ENCODE measurements at regions not wholly inside any gene's neighbourhood (a gene's known extent, or its start where the extent isn't known, plus 50 kb on each side); places are given as distances from the start of the nearest gene placed in this dataset.
"Not testable (repeated sequence)": the region's sequence is repeated elsewhere in the genome, so short reads cannot be mapped to it uniquely, and the experiment has no call there.

DNA sequence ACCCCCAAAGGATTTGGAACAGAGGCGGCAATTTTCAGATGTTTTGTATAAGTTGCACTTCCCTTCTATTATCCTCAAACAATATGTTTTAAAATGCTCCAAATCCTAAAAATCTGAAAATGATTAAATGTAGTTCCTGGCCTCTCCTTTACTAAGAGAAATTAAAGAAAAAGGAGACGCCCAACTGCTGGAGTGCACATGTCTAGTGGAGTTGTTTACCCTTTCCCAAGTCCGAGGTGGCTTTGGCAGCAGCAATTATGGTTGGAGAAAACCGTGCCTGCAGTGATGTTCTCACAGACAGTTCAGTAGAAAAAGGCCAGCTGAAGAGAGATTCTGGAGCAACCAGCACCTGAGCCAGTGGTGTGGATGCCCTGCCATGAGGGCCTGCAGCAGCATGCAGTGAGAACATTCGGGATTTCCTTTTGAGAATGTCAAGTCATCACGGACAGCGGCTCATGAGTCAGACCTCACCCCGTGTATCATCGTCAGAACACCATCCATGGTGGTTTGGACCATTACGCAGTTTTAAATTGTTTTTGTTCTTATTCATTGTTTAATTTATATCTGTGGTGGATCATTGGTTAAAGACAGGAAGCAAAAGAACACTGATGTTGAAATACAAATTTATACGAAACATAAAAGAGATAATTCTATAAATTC, 179.0 kb upstream of the KRR1 start:
- FAIRE-seq (peak; percentile 38), DNase-seq (ENCODE audit: insufficient read length, low spot score) (peak; percentile 41)

DNA sequence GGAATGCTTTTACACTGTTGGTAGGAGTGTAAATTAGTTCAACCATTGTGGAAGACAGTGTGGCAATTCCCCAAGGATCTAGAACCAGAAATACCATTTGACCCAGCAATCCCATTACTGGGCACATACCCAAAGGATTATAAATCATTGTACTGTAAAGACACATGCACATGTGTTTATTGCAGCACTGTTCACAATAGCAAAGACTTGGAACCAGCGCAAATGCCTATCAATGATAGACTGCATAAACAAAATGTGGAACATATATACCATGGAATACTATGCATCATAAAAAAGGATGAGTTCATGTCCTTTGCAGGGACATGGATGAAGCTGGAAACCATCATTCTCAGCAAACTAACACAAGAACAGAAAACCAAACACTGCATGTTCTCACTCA, 174.8 kb upstream of the KRR1 start:
- not testable (repeated sequence) for FAIRE-seq; DNase-seq (ENCODE audit: insufficient read length, low spot score)

- FAIRE-seq (no peak), DNase-seq (ENCODE audit: insufficient read length, low spot score) (no peak)
Observed at GRCh38 chr12:75685617-75686225, 174.3 kb upstream of the KRR1 start.

DNA sequence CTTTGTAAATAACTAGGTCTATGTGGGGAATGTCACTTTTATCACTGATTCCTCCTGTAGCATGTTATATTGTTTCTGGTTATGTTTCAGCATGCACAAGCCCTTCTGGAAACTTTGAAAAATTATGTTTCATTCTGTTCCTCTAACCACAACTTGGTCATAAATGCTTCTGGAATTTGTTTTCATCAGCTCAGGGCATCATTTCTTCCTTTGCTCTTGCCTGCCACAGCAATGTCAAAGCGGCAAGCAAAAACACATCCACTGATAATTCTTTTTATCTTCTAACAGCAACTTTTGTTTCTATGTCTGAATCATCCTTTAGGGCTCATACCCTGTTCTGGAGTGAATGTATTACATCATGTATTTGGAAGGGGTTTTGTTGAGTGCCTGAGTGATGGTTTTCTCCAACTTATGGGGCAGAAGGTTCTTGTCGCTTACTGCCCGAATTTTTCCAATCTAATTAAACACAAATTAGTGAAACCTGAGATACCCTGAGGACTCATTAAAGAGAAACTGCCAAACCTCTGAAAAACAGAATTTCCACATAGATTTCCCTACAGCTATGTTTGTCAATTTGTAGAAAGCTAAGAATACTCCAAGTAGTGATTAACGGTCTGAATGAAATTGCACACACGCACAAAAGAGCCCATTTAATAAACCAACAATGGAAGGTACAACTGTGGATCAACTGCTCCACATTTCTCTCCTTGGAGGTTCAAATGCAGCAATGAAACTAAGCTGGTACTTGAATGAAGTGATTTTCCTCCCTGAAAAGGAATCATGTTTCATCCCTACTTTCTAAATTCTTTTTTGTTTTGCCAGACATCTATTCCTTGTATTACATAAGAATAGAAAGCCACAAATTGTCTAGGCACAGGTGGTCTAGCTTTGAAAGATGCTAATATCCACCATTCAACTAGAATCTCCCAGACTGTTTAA, 173.5 kb upstream of the KRR1 start:
- FAIRE-seq = no peak
- DNase-seq (ENCODE audit: insufficient read length, low spot score) = no peak

GRCh38 chr12:75683995-75684586, 172.7 kb upstream of the KRR1 start:
- not testable (repeated sequence) for FAIRE-seq; DNase-seq (ENCODE audit: insufficient read length, low spot score)

- FAIRE-seq = no peak
- no peak for DNase-seq (ENCODE audit: insufficient read length, low spot score)
Observed at GRCh38 chr12:75683220-75683619, 171.8 kb upstream of the KRR1 start.

GRCh38 chr12:75677522-75677921, 166.1 kb upstream of the KRR1 start:
- DNase-seq (ENCODE audit: insufficient read length, low spot score) (no peak), FAIRE-seq (no peak)

DNA sequence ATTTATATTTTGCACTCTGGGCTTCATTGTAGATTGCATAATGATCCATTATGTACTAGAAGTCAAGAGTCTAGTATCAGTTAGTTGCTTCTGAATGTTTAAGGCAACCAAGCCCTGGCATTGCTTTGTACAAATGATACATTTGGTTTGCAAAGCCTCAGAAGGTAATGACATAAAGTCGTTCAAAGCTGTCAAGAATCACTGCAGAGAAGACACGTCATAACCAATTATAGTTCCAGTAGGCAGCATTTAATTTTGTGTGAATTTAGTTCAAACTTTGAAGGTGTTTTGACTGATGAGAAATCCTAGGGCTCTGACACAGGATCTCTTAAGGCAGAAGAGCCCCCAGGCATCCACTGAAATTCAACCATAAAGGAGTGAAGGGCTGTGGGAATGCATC, 163.0 kb upstream of the KRR1 start:
- DNase-seq (ENCODE audit: insufficient read length, low spot score) (no peak), FAIRE-seq (no peak)

DNA sequence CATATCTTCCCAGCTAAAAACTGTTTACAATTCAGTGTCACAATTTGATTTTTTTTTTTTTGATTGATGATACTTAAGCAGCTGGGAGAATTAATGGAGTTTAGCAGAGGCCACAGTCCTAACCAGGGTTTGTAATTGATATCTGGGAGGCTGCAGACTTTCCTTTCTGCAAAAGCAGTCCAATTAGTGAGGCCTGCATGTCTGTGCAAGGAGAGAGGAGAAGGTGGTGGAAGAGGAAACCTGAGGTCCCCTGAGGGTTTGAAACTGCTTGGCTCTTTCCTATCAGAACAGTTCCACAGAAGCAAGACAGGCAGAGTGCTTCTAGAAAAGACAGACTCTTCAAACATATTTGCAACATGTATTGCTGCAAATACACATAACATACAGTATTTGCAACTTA, 160.8 kb upstream of the KRR1 start:
- no peak for DNase-seq (ENCODE audit: insufficient read length, low spot score)

GRCh38 chr12:75670216-75670615, 158.8 kb upstream of the KRR1 start:
- DNase-seq (ENCODE audit: insufficient read length, low spot score) = no peak
- FAIRE-seq = no peak

More for the DNA sequence above, 160.8 kb upstream of the KRR1 start:
- no peak for FAIRE-seq

GRCh38 chr12:75666939-75667334, 155.5 kb upstream of the KRR1 start:
- DNase-seq (ENCODE audit: insufficient read length, low spot score) = no peak
- FAIRE-seq = no peak

GRCh38 chr12:75666126-75666938, 154.9 kb upstream of the KRR1 start:
- FAIRE-seq (no peak), DNase-seq (ENCODE audit: insufficient read length, low spot score) (no peak)

DNA sequence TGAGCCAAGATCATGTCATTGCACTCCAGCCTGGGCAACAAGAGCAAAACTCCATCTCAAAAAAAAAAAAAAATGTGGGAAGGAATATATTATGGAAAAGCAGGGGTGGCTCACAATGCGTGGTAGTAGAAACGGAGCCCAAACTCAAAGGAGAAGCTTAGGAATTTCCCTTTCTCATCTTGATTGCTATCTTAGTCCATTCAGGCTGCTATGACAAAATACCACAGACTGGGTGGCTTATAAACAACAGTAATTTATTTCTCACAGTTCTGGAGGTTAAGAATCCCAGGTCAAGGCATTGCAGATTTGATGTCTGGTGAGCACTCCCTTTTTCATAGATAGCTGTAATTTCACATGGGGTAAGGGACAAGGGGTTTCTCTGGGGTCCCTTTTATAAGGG, 153.8 kb upstream of the KRR1 start:
- no peak for FAIRE-seq
- DNase-seq (ENCODE audit: insufficient read length, low spot score) = no peak

- FAIRE-seq (no peak), DNase-seq (ENCODE audit: insufficient read length, low spot score) (no peak)
Observed at GRCh38 chr12:75662511-75663159, 151.2 kb upstream of the KRR1 start.

GRCh38 chr12:75661908-75662307, 150.5 kb upstream of the KRR1 start:
- no peak for FAIRE-seq
- no peak for DNase-seq (ENCODE audit: insufficient read length, low spot score)

DNA sequence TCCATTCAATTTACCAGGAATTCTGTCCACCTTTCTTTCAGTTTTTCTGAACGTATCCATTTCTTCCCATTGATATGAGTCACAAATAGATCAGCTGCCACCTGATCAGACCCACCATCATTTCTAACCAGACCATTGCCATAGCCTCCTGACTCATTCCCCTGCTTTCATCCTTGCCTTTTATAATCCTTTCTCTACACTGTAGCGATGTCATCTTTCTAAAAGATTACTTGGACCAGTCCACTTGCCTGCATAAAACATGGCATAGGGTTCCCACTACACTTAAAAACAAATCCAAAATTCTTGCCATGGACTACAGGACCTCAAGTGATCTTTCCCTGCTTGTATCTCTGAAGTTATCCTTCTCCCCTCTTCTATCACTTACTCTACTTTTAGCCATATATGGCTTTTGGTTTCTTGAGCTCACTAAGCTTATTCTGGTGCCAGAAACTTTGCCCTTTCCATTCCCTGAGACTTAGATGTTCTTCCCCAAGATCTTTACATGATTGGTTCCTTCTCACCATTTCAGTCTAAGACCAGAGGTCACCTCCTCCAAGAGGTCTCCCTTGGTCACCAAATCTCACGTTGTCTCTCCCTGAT, 149.5 kb upstream of the KRR1 start:
- DNase-seq (ENCODE audit: insufficient read length, low spot score) = no peak
- no peak for FAIRE-seq

- DNase-seq (ENCODE audit: insufficient read length, low spot score) = no peak
- no peak for FAIRE-seq
Observed at GRCh38 chr12:75660107-75660530, 148.7 kb upstream of the KRR1 start.

DNA sequence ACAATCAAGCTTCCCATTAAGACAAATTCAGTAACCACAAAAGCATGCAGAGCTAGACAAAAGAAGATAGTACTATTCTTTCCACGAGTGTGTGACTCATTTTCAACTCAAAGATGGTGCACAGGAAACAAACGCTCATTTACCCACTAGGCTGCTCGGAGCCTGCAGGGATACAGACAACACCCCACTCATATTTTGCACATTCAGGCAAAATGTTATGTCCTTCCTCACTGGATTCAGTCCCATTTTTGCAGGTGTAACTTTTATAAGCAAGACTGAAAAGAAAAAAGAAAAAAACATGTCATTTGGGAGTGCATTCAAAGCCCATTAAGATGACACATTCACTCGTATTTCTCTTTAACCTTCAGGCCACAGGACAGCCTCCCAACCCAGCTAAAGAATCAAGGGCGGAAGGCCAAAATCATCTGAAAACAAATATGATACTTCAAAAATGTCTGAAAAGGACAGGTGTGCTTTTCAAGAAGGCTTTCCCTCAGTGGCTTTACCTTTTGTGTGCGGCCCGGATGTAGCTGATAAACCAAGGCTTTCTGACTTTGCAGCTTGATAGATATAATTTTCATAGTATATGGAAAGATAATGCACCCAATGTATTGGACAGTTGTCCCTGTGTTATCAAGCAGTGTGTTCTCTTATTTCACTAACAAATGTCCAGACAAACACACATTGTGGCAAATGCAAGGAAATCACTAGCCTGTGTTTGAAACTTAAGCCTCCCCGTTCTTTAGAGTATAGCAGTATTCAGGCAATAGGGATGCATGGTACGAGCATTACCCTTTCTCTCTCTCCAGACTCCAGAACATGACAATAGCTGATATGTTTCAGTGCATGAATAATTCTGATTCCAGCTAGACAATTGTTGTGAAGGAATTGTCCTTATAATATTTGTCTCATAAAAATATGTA, 147.8 kb upstream of the KRR1 start:
- FAIRE-seq (no peak), DNase-seq (ENCODE audit: insufficient read length, low spot score) (peak; percentile 21)

Data from HTR-8/SVneo (cell line).